ENCODE measurements at regions not wholly inside any gene's neighbourhood (a gene's known extent, or its start where the extent isn't known, plus 50 kb on each side); places are given as distances from the start of the nearest gene placed in this dataset.

DNA sequence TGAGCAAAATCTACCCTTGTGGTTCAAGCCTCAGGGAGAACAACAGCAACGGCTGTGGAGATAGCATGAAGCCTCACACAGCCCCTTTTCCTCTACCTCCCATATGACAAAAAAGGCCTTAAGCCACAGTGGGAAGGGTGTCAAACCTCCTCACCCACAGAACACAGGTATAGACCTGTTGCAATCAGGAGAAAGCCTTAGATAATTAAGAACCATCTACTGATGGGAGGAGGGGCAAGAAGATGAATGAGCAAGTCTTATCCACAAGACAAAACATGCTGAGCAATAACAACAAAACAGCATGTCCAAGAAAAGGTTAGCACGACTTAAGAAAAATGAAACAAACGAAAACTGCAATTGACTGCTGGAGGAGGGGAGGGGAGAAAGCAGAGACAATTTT lies 272.9 kb upstream of the BCHE start:
- Histone ChIP-seq H3K36me3 (ENCODE audit: control insufficient read depth, insufficient read depth, low read length) (no peaks in the 10 kb centered on the region), H3K27ac (ENCODE audit: low read length) (no peak overlapping the region), H3K4me3 (ENCODE audit: low read length) (no peak overlapping the region), H3K9me3 (replicated peaks; ENCODE audit: control insufficient read depth, low read depth, low read length) (no peaks in the 10 kb centered on the region), H3K4me1 (ENCODE audit: control insufficient read depth, insufficient read depth, low read length) (no peaks in the 10 kb centered on the region), H3K27me3 (ENCODE audit: control insufficient read depth, insufficient read depth, low read length) (no peaks in the 10 kb centered on the region)
- no peak for DNase-seq
- 0% methylated on average over 1 of the region's 3 CpGs for WGBS (ENCODE audit: insufficient coverage)

DNA sequence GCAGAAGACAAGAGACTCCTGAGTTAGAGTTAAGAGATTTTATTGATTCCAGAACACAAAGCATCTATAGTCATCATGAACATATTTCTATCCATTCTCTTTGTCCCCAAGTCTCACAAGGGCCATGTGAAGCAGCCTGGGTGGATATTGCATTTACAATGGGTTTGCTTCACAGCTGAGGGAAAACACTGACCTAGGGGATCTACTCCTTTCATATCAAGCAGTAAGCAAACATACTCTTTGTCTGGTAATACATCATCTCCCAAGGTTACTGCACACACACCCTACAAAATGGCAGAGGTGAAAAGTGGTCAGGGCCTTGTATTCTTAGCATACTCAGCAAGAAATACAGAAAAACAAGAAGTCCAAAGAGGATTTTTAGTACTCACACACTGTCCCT lies 267.7 kb upstream of the BCHE start:
- Histone ChIP-seq H3K4me1 (ENCODE audit: control insufficient read depth, insufficient read depth, low read length) (no peaks in the 10 kb centered on the region), H3K9me3 (replicated peaks; ENCODE audit: control insufficient read depth, low read depth, low read length) (no peaks in the 10 kb centered on the region), H3K27ac (ENCODE audit: low read length) (no peak overlapping the region), H3K4me3 (ENCODE audit: low read length) (no peak overlapping the region), H3K27me3 (ENCODE audit: control insufficient read depth, insufficient read depth, low read length) (no peaks in the 10 kb centered on the region), H3K36me3 (ENCODE audit: control insufficient read depth, insufficient read depth, low read length) (no peaks in the 10 kb centered on the region)
- no peak for DNase-seq

DNA sequence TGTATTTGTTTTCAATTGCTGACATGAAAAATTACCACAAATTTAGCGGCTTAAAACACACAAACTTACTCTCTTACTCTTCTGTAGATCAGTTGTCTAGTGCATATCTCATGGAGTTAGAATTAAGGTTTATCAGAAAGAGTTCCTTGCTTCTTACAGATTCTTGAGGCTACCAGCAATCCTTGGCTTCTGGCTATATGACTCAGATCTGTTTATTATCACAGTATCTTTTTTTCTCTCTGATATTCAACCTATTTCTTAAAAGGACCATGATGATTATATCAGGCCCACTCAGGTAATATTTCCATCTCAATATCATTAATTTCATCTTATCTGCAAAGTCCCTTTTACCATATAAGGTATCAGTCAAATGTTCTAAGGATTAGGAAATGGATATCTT lies 263.5 kb upstream of the BCHE start:
- Histone ChIP-seq H3K27ac (ENCODE audit: low read length) (no peak overlapping the region), H3K36me3 (ENCODE audit: control insufficient read depth, insufficient read depth, low read length) (no peaks in the 10 kb centered on the region), H3K9me3 (replicated peaks; ENCODE audit: control insufficient read depth, low read depth, low read length) (no peaks in the 10 kb centered on the region), H3K4me3 (ENCODE audit: low read length) (no peak overlapping the region), H3K4me1 (ENCODE audit: control insufficient read depth, insufficient read depth, low read length) (no peaks in the 10 kb centered on the region), H3K27me3 (ENCODE audit: control insufficient read depth, insufficient read depth, low read length) (no peaks in the 10 kb centered on the region)
- no CpG with 5 or more reads among the region's 1 CpG for WGBS (ENCODE audit: insufficient coverage)
- no peak for DNase-seq

DNA sequence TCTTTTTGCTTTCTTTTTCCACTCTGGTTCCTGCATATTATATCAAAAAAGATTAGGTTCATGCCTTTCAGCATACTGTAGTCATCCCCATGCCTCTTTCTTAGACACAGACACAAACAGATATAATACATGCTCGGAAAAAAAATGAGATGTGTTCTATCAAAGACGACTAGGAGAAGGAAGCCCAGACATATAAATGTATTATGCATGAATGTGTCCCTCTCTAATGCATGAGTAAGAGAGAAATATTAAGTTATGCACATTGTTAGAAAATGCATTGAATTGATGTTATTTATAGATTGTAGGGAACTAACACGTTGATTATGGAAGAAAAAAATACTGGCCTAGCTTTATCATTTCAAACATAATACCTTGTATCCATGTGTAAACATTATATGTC lies 252.4 kb upstream of the BCHE start:
- no peak overlapping the region for H3K4me3 ChIP-seq (ENCODE audit: low read length)
- no CpG with 5 or more reads among the region's 3 CpGs for WGBS (ENCODE audit: insufficient coverage)
- no peak for DNase-seq
- H3K36me3 ChIP-seq (ENCODE audit: control insufficient read depth, insufficient read depth, low read length) = no peaks in the 10 kb centered on the region
- no peaks in the 10 kb centered on the region for H3K4me1 ChIP-seq (ENCODE audit: control insufficient read depth, insufficient read depth, low read length)
- H3K27ac ChIP-seq (ENCODE audit: low read length) = no peak overlapping the region
- H3K9me3 ChIP-seq (replicated peaks; ENCODE audit: control insufficient read depth, low read depth, low read length) = no peaks in the 10 kb centered on the region
- H3K27me3 ChIP-seq (ENCODE audit: control insufficient read depth, insufficient read depth, low read length) = no peaks in the 10 kb centered on the region

DNA sequence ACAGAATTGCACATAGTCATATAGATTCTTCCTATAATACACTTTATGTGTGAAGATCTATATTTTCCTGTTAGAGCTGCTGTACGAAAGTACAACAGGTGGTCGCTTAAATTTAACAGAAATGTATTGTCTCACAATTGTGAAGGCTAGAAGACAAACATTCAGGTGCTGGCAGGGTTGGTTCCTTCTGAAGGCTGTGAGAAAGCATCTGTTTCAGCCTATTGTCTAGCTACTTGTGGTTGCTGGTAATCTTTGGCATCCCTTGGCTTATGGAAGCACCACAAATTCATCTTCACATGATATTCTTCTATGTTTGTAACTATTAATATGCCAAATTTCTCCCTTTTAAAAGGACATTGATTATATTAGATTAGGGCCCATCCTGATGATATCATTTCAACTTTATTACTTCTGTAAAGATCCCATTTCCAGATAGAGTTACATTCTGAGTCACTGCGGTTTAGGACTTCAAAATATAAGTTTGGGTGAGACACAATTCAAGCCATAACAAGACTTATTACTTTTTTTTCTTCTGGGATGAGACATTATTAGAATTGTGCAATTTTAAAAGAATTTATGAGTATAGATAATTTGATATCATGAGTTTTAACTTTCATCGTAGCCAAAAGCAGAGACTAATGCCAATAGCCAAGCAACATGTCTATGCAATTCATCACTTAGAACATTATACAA lies 248.1 kb upstream of the BCHE start:
- no peaks in the 10 kb centered on the region for H3K9me3 ChIP-seq (replicated peaks; ENCODE audit: control insufficient read depth, low read depth, low read length)
- no peaks in the 10 kb centered on the region for H3K36me3 ChIP-seq (ENCODE audit: control insufficient read depth, insufficient read depth, low read length)
- no peaks in the 10 kb centered on the region for H3K4me1 ChIP-seq (ENCODE audit: control insufficient read depth, insufficient read depth, low read length)
- no CpG with 5 or more reads among the region's 4 CpGs for WGBS (ENCODE audit: insufficient coverage)
- no peak overlapping the region for H3K4me3 ChIP-seq (ENCODE audit: low read length)
- DNase-seq = no peak
- no peaks in the 10 kb centered on the region for H3K27me3 ChIP-seq (ENCODE audit: control insufficient read depth, insufficient read depth, low read length)
- H3K27ac ChIP-seq (ENCODE audit: low read length) = no peak overlapping the region

DNA sequence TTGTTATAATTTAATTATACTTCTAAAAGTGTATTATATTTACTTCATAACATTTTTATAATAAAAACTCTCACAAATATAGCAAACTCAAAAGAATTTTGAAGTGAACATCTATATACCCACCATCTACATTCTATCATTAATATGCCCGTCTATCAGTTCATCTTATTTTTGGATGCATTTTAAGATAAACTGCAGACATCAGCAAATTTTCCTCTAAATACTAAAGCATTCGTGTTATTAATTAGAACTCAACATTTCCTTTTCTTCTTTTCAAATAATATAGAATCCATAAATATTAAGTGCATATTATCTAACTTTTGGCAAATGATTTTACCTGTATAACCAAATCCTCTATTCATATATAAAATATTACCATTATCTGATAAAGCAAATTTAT lies 242.9 kb upstream of the BCHE start:
- no CpG with 5 or more reads among the region's 2 CpGs for WGBS (ENCODE audit: insufficient coverage)
- H3K27ac ChIP-seq (ENCODE audit: low read length) = no peak overlapping the region
- no peak for DNase-seq
- H3K36me3 ChIP-seq (ENCODE audit: control insufficient read depth, insufficient read depth, low read length) = no peaks in the 10 kb centered on the region
- no peaks in the 10 kb centered on the region for H3K4me1 ChIP-seq (ENCODE audit: control insufficient read depth, insufficient read depth, low read length)
- H3K27me3 ChIP-seq (ENCODE audit: control insufficient read depth, insufficient read depth, low read length) = no peaks in the 10 kb centered on the region
- no peak overlapping the region for H3K4me3 ChIP-seq (ENCODE audit: low read length)
- no peaks in the 10 kb centered on the region for H3K9me3 ChIP-seq (replicated peaks; ENCODE audit: control insufficient read depth, low read depth, low read length)

DNA sequence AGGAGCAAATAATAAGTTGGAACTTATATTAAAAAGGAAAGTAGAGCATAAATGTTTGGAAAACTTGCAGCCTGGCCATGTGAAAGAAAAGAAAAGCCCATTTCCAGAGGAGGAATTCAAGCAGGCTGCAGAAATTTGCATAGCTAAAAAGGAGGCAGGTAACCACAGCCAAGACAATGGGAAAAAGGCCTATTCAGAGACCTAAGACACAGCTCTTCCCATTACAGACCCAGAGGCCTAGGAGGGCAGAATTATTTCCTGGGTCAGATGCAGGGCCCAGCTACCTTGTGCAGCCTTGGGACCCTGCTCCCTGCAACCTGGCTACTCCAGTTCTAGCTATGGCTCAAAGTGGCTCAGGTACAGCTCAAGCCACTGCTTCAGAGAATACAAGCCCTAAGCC lies 234.6 kb upstream of the BCHE start:
- Histone ChIP-seq H3K27ac (ENCODE audit: low read length) (no peak overlapping the region), H3K36me3 (ENCODE audit: control insufficient read depth, insufficient read depth, low read length) (no peaks in the 10 kb centered on the region), H3K9me3 (replicated peaks; ENCODE audit: control insufficient read depth, low read depth, low read length) (no peaks in the 10 kb centered on the region), H3K4me3 (ENCODE audit: low read length) (no peak overlapping the region), H3K27me3 (ENCODE audit: control insufficient read depth, insufficient read depth, low read length) (no peaks in the 10 kb centered on the region), H3K4me1 (ENCODE audit: control insufficient read depth, insufficient read depth, low read length) (no peaks in the 10 kb centered on the region)
- DNase-seq = no peak

DNA sequence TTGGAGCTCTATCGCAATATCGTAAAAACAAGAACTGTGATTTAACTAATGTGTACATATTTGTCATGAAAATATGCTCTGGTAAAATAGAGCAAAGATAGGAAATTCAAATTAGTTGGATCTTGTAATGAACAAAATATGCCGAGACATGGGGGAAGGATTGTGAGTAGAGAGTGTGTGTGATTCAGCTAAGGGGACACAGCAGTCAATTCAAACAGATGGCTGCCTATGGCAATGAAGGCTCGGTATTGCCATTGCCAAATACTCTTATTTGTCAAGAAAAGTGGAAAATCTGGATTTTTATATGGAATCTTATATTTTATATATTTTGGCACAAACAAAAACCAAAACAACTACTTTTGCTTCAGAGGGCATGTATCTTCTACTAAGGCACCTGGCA lies 227.3 kb upstream of the BCHE start:
- Histone ChIP-seq H3K27ac (ENCODE audit: low read length) (no peak overlapping the region), H3K27me3 (ENCODE audit: control insufficient read depth, insufficient read depth, low read length) (no peaks in the 10 kb centered on the region), H3K9me3 (replicated peaks; ENCODE audit: control insufficient read depth, low read depth, low read length) (no peaks in the 10 kb centered on the region), H3K4me1 (ENCODE audit: control insufficient read depth, insufficient read depth, low read length) (no peaks in the 10 kb centered on the region), H3K4me3 (ENCODE audit: low read length) (no peak overlapping the region), H3K36me3 (ENCODE audit: control insufficient read depth, insufficient read depth, low read length) (no peaks in the 10 kb centered on the region)
- WGBS (ENCODE audit: insufficient coverage) = 93% methylated on average over 3 of the region's 4 CpGs
- DNase-seq = no peak

DNA sequence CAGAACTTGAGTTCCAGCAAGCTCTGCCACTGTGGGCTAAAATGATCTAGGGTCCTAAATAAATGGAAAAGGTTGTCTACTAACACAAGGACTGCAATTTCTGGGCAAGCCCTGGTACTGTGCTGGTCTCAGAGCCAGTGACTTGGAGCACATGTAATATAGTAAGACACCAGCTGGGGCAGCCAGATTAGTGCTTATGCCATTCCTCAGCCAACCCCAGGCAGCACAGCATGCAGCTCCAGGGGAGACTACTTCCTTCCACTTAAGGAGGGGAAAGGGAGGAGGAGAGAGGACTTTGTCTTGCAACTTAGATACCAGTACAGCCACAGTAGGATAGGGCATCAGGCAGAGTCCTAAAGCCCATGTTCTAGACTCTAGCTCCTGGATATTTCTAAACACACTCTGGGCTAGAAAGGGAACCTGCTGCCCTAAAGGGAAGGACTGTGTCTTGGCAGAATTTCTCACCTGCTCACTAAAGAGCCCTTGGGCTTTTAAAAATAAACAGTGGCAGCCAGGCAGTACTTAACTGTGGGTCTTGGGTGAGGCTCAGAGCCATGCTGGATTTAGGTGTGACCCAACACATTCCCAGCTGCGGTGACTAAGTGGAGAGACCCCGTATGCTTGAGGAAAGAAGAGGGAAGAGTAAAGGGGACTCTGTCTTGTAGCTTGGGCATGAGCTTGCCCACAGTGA lies 223.7 kb upstream of the BCHE start:
- no peak overlapping the region for H3K27ac ChIP-seq (ENCODE audit: low read length)
- H3K27me3 ChIP-seq (ENCODE audit: control insufficient read depth, insufficient read depth, low read length) = no peaks in the 10 kb centered on the region
- no peaks in the 10 kb centered on the region for H3K9me3 ChIP-seq (replicated peaks; ENCODE audit: control insufficient read depth, low read depth, low read length)
- H3K4me3 ChIP-seq (ENCODE audit: low read length) = no peak overlapping the region
- WGBS (ENCODE audit: insufficient coverage) = 71% methylated on average over 2 of the region's 2 CpGs
- H3K36me3 ChIP-seq (ENCODE audit: control insufficient read depth, insufficient read depth, low read length) = no peaks in the 10 kb centered on the region
- DNase-seq = no peak
- H3K4me1 ChIP-seq (ENCODE audit: control insufficient read depth, insufficient read depth, low read length) = no peaks in the 10 kb centered on the region

DNA sequence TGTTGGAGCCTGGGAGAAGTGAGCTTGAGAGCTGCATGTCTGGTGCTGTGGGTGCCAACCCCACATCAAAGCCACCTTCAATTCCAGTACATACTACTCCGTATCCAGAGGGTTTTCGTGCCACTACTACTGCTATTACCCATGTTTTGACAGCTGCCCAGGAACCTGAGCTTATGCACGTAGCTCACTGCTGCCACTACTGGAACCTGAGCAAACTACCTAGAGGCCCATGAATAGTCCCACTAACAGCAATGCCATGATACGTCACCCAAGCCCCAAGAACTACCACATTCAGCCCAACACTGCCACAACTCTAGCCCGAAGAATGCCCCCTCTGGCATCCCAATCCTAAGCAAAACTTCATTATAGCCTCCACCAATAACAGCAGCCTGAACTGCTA lies 215.2 kb upstream of the BCHE start:
- 86% methylated on average over 5 of the region's 5 CpGs for WGBS (ENCODE audit: insufficient coverage)
- Histone ChIP-seq H3K36me3 (ENCODE audit: control insufficient read depth, insufficient read depth, low read length) (no peaks in the 10 kb centered on the region), H3K9me3 (replicated peaks; ENCODE audit: control insufficient read depth, low read depth, low read length) (no peaks in the 10 kb centered on the region), H3K27me3 (ENCODE audit: control insufficient read depth, insufficient read depth, low read length) (no peaks in the 10 kb centered on the region), H3K27ac (ENCODE audit: low read length) (no peak overlapping the region), H3K4me1 (ENCODE audit: control insufficient read depth, insufficient read depth, low read length) (no peaks in the 10 kb centered on the region), H3K4me3 (ENCODE audit: low read length) (no peak overlapping the region)
- DNase-seq = no peak

DNA sequence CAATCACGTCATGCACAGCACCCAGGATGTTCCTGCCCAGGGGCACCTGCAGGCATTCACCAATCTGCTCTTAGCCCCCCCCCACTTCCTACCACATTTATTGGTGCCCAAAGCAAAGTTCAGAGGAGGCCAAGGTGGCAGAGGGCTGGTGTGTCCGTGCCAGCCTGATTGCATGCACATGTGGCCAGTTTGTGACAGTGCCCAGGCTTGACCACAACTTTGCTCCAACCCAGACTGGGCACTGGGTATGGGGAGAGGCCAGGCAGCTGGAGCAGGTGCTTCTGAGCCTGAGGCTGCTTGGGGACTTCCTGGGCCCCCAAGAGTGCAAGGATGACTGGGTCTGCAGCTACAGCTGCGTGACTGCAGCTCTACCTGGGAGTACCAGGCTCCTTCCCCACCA lies 192.3 kb upstream of the BCHE start:
- 59% methylated on average over 3 of the region's 3 CpGs for WGBS (ENCODE audit: insufficient coverage)
- no peaks in the 10 kb centered on the region for H3K27me3 ChIP-seq (ENCODE audit: control insufficient read depth, insufficient read depth, low read length)
- no peak for DNase-seq
- H3K36me3 ChIP-seq (ENCODE audit: control insufficient read depth, insufficient read depth, low read length) = no peaks in the 10 kb centered on the region
- H3K27ac ChIP-seq (ENCODE audit: low read length) = no peak overlapping the region
- no peaks in the 10 kb centered on the region for H3K9me3 ChIP-seq (replicated peaks; ENCODE audit: control insufficient read depth, low read depth, low read length)
- no peaks in the 10 kb centered on the region for H3K4me1 ChIP-seq (ENCODE audit: control insufficient read depth, insufficient read depth, low read length)
- no peak overlapping the region for H3K4me3 ChIP-seq (ENCODE audit: low read length)

All from muscle of leg (tissue), 3 donors.